ENCODE measurements at regions not wholly inside any gene's neighbourhood (a gene's known extent, or its start where the extent isn't known, plus 50 kb on each side); places are given as distances from the start of the nearest gene placed in this dataset.

GRCh38 chr4:137692205-137692604 lies 159.9 kb upstream of the PCDH18 start:
- H2AFZ ChIP-seq (replicated peaks; ENCODE audit: low read length, poor library complexity): no peak overlapping the region
- no peak overlapping the region; the same call in 1 of the 2 replicates for H3K18ac ChIP-seq (ENCODE audit: low read depth, low read length)
- in situ Hi-C loops (cut with MboI; ENCODE audit: low sequenced_read_pairs) (no loop called here), intact Hi-C loops (cut with micrococcal nuclease) (no loop called here), dilution Hi-C loops (cut with HindIII; ENCODE audit: low sequenced_read_pairs, unreplicated experiment) (no loop called here)
- no peak overlapping the region for H3K27ac ChIP-seq (ENCODE audit: insufficient read depth, low read length)
- no peak overlapping the region for H2AK9ac ChIP-seq (replicated peaks; ENCODE audit: low read depth, low read length, poor library complexity)
- H3K27me3 ChIP-seq (ENCODE audit: control insufficient read depth, insufficient read depth, low read length): no peaks in the 10 kb centered on the region
- H3K9me1 ChIP-seq (ENCODE audit: insufficient read depth, low read length): no peaks in the 10 kb centered on the region; the same call in 1 of the 2 replicates
- DNase-seq: no peak
- H2BK15ac ChIP-seq (ENCODE audit: low read depth, low read length): no peak overlapping the region
- H2BK5ac ChIP-seq (ENCODE audit: low read depth, low read length, poor library complexity, severe bottlenecking): no peak overlapping the region
- no peaks in the 10 kb centered on the region for H3K9me3 ChIP-seq (ENCODE audit: control insufficient read depth, insufficient read depth, low read length)
- no peak for TF ChIP-seq MXI1 (IDR thresholded peaks at IDR 0.05; ENCODE audit: borderline replicate concordance, low read depth, low read length)
- no peak for TF ChIP-seq MAFK (IDR thresholded peaks at IDR 0.05; ENCODE audit: low read depth, low read length)
- TF ChIP-seq CEBPB (IDR thresholded peaks at IDR 0.05; ENCODE audit: low read depth, low read length): no peak
- TF ChIP-seq BHLHE40 (IDR thresholded peaks at IDR 0.05; ENCODE audit: low read depth, low read length): no peak
- TF ChIP-seq MAZ (IDR thresholded peaks at IDR 0.05; ENCODE audit: borderline replicate concordance, low read depth, low read length): no peak
- no peak for TF ChIP-seq FOS (IDR thresholded peaks at IDR 0.05; ENCODE audit: low read depth, low read length)
- TF ChIP-seq SMC3 (IDR thresholded peaks at IDR 0.05; ENCODE audit: low read depth, low read length): no peak
- no peak for TF ChIP-seq POLR2A (IDR thresholded peaks at IDR 0.05; ENCODE audit: low read depth, low read length)
- no peak for TF ChIP-seq NFE2L2 (IDR thresholded peaks at IDR 0.05; ENCODE audit: low read depth, low read length)
- TF ChIP-seq RCOR1 (IDR thresholded peaks at IDR 0.05; ENCODE audit: insufficient replicate concordance, low read length): no peak
- no peak overlapping the region; the same call in 1 of the 2 replicates for H4K5ac ChIP-seq (ENCODE audit: low read depth, low read length)
- no peaks in the 10 kb centered on the region; the same call in 1 of the 2 replicates for H3K4me1 ChIP-seq (ENCODE audit: control insufficient read depth, insufficient read depth, low read length)
- ATAC-seq (ENCODE audit: low read depth): no peak
- H3K4ac ChIP-seq (ENCODE audit: low read depth, low read length): no peak overlapping the region
- ChIA-PET CTCF (no interaction called here), POLR2A (ENCODE audit: unreplicated experiment) (no interaction called here)
- no peak overlapping the region for H3K23ac ChIP-seq (ENCODE audit: low read depth, low read length)
- no peak overlapping the region for H3K56ac ChIP-seq (ENCODE audit: extremely low read depth, insufficient read depth, low read length)
- no peak overlapping the region for H2BK120ac ChIP-seq (ENCODE audit: low read depth, low read length)
- H3K9ac ChIP-seq (ENCODE audit: low read depth, low read length): no peak overlapping the region
- no peak overlapping the region for H4K91ac ChIP-seq (ENCODE audit: insufficient read depth, low read depth, low read length)
- H4K8ac ChIP-seq (ENCODE audit: low read depth in 2 of 2, low read length in 2 of 2): no peak overlapping the region
- H3K14ac ChIP-seq (replicated peaks; ENCODE audit: low read depth, low read length): no peak overlapping the region
- H3K4me2 ChIP-seq (ENCODE audit: low read depth, low read length): no peak overlapping the region
- H2AK5ac ChIP-seq (ENCODE audit: low read depth, low read length): no peak overlapping the region
- H2BK20ac ChIP-seq (ENCODE audit: low read depth, low read length): no peak overlapping the region
- no peaks in the 10 kb centered on the region for H3K36me3 ChIP-seq (ENCODE audit: control insufficient read depth, insufficient read depth, low read length)
- H3K4me3 ChIP-seq (ENCODE audit: insufficient read depth, low read depth, low read length): no peak overlapping the region
- H3K79me1 ChIP-seq (ENCODE audit: low read depth in 1 of 2, low read length in 2 of 2): no peaks in the 10 kb centered on the region
- no peaks in the 10 kb centered on the region for H4K20me1 ChIP-seq (ENCODE audit: insufficient read depth, low read length)
- BruUV-seq (replicated peaks): no TSS peak

All from IMR-90 (cell line).